ENCODE measurements at regions not wholly inside any gene's neighbourhood (a gene's known extent, or its start where the extent isn't known, plus 50 kb on each side); places are given as distances from the start of the nearest gene placed in this dataset.

DNA sequence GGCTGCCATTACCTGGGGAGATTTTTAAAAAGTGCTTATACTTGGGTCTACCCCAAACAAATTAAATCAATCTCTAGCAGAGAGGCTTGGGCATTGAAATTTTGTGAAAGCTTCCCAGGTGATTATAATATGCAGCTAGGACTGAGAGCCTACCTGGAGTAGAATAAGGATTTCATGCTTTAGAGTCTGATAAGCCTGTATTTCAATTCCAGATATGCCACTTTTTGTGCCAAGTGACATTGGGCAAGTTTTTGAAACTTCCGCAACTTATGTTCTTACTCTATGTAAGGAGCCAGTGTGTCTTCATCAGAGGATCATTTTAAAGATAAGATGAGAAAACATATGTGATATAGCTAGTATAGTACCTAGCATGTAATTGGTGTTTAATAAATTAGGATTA is 159.8 kb upstream of the LRIG3 start:
- H3K4me1 ChIP-seq (ENCODE audit: insufficient read depth, low read length): peaks cover 12% of the 10 kb centered on the region; the same call in 1 of the 2 replicates
- H3K9me3 ChIP-seq (ENCODE audit: control insufficient read depth, insufficient read depth, low read length): no peaks in the 10 kb centered on the region
- no peak overlapping the region for H3K9ac ChIP-seq (ENCODE audit: low read depth, low read length)
- no peaks in the 10 kb centered on the region for H3K36me3 ChIP-seq (ENCODE audit: insufficient read depth, low read length)

DNA sequence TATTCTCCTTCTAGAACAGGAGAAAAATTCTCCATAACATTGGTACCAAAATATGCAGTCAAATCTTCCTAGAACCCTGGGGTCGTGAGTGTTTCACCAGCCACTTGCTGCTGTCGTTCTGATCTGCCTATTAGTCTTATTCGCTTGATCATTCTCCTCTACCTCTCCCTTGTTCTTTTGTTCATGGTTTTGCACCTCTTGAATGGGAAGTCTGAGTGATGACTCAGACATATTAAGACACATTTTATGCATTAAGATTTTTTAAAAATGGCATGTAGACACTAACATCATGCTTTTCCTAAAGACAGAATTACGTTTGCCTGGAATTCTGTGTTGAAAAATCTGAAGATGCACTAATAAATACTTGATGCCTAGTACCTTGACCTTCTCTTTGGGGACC is 159.2 kb upstream of the LRIG3 start:
- peaks cover 7% of the 10 kb centered on the region; the same call in 1 of the 2 replicates for H3K4me1 ChIP-seq (ENCODE audit: insufficient read depth, low read length)
- H3K36me3 ChIP-seq (ENCODE audit: insufficient read depth, low read length): no peaks in the 10 kb centered on the region
- no peak overlapping the region for H3K9ac ChIP-seq (ENCODE audit: low read depth, low read length)
- no peaks in the 10 kb centered on the region for H3K9me3 ChIP-seq (ENCODE audit: control insufficient read depth, insufficient read depth, low read length)

- 0 out of 2 replicates have a peak, but pooled peaks cover 6% of the 10 kb centered on the region for H3K4me1 ChIP-seq (ENCODE audit: insufficient read depth, low read length)
- no peak overlapping the region for H3K9ac ChIP-seq (ENCODE audit: low read depth, low read length)
- H3K9me3 ChIP-seq (ENCODE audit: control insufficient read depth, insufficient read depth, low read length): no peaks in the 10 kb centered on the region
- no peaks in the 10 kb centered on the region for H3K36me3 ChIP-seq (ENCODE audit: insufficient read depth, low read length)
Measured at GRCh38 chr12:59079002-59079401, 158.7 kb upstream of the LRIG3 start.

DNA sequence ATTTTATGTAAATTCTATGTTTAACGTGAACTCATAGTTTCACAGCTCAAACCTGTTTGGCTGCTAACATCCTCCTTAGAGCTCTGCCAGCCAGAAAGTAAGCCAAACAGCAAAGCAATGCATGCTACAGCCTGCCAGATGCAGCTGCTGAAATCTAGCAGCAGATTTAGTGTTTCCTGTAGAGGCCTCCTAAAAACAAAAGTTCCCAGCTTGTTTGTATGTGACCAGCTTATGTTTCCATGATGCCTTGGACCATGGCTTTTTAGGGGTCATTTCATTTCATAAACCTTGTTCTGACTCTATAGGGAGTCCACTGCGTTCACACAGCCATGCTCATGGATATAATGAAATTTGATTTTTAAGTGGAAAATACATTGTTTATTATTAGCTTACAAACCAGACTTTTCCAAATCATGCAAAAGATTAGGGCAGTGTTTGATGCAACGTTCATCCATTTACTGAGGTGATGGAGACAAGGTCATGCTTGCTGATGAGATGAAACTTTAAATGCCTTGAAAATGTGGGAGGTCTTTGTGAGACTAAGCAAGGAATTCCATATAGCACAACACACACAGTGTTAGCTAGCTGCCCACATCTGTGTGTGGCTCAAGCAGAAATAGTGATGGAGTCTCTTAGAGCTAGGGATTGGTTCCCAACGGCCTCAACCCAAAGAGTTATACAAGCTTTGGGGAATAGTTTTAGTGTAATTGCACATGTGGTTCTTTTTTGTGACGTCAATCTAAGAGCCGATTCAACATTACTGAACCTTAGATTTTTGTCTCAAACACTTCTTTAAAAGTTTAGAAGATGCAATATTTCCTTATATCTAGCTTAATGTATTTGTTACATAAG is 157.5 kb upstream of the LRIG3 start:
- no peaks in the 10 kb centered on the region for H3K36me3 ChIP-seq (ENCODE audit: insufficient read depth, low read length)
- H3K4me1 ChIP-seq (ENCODE audit: insufficient read depth, low read length): 0 out of 2 replicates have a peak, but pooled peaks cover 6% of the 10 kb centered on the region
- H3K9ac ChIP-seq (ENCODE audit: low read depth, low read length): no peak overlapping the region
- H3K9me3 ChIP-seq (ENCODE audit: control insufficient read depth, insufficient read depth, low read length): no peaks in the 10 kb centered on the region

- Histone ChIP-seq H3K9me3 (ENCODE audit: control insufficient read depth, insufficient read depth, low read length) (no peaks in the 10 kb centered on the region), H3K9ac (ENCODE audit: low read depth, low read length) (no peak overlapping the region), H3K36me3 (ENCODE audit: insufficient read depth, low read length) (no peaks in the 10 kb centered on the region), H3K4me1 (ENCODE audit: insufficient read depth, low read length) (0 out of 2 replicates have a peak, but pooled peaks cover 6% of the 10 kb centered on the region)
Measured at GRCh38 chr12:59077153-59077552, 156.8 kb upstream of the LRIG3 start.

DNA sequence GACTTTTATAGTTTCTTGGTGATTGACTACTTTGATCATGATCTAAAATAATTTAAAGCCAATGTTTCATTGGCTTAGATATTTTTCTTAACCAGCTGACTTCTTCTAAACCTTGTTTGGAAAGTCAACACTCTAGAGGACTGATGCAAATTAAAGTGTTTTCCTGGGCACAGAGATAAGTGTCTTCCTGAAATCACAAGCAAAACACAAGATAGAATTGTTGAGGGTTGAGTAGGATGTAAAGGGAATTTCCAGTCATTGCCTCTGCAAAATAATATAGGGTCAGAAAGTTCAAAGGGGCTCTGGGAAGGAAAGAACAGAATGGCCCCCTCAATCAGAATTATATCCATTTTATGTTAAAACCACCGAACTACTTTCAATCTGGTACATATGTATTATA is 156.3 kb upstream of the LRIG3 start:
- no peaks in the 10 kb centered on the region for H3K36me3 ChIP-seq (ENCODE audit: insufficient read depth, low read length)
- H3K4me1 ChIP-seq (ENCODE audit: insufficient read depth, low read length): 0 out of 2 replicates have a peak, but pooled peaks cover 6% of the 10 kb centered on the region
- H3K9me3 ChIP-seq (ENCODE audit: control insufficient read depth, insufficient read depth, low read length): no peaks in the 10 kb centered on the region
- no peak overlapping the region for H3K9ac ChIP-seq (ENCODE audit: low read depth, low read length)

- no peaks in the 10 kb centered on the region for H3K36me3 ChIP-seq (ENCODE audit: insufficient read depth, low read length)
- no peak overlapping the region for H3K9ac ChIP-seq (ENCODE audit: low read depth, low read length)
- H3K9me3 ChIP-seq (ENCODE audit: control insufficient read depth, insufficient read depth, low read length): no peaks in the 10 kb centered on the region
- 0 out of 2 replicates have a peak, but pooled peaks cover 6% of the 10 kb centered on the region for H3K4me1 ChIP-seq (ENCODE audit: insufficient read depth, low read length)
Measured at GRCh38 chr12:59075968-59076490, 155.7 kb upstream of the LRIG3 start.

- no peaks in the 10 kb centered on the region for H3K9me3 ChIP-seq (ENCODE audit: control insufficient read depth, insufficient read depth, low read length)
- H3K4me1 ChIP-seq (ENCODE audit: insufficient read depth, low read length): 0 out of 2 replicates have a peak, but pooled peaks cover 6% of the 10 kb centered on the region
- no peaks in the 10 kb centered on the region for H3K36me3 ChIP-seq (ENCODE audit: insufficient read depth, low read length)
- H3K9ac ChIP-seq (ENCODE audit: low read depth, low read length): no peak overlapping the region
Measured at GRCh38 chr12:59075141-59075540, 154.8 kb upstream of the LRIG3 start.

DNA sequence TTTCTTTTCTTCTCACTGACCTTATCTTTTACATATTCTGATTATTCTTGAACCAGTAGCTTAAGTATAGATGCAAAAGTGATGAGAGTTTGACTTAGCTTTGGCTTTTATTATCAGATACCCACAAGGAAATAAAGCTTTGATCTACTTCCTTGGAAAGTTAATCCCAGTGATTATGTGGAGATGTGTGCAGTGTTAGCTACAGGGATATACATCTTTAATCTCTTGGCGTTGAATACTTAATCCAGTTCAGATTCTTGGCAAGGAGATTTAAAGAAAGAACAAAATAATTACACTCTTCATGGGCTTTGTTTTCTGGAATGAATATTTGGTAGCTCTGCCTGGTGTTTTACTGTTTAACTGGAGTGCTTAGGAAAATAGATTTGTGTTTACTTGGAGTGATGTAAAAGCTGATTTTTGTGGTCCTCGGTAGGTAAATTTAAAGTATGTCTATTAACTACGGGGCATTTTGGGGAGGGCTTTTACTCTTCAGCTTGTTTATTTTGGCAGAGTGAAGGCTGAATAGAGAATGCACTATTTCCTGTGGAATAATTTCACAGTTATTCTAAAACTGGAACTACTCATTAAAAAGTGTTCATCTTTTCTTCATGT is 150.1 kb upstream of the LRIG3 start:
- no peaks in the 10 kb centered on the region for H3K36me3 ChIP-seq (ENCODE audit: insufficient read depth, low read length)
- H3K4me1 ChIP-seq (ENCODE audit: insufficient read depth, low read length): peaks cover 3% of the 10 kb centered on the region; the same call in 1 of the 2 replicates
- no peak overlapping the region for H3K9ac ChIP-seq (ENCODE audit: low read depth, low read length)
- no peaks in the 10 kb centered on the region for H3K9me3 ChIP-seq (ENCODE audit: control insufficient read depth, insufficient read depth, low read length)

- peaks cover 3% of the 10 kb centered on the region; the same call in 1 of the 2 replicates for H3K4me1 ChIP-seq (ENCODE audit: insufficient read depth, low read length)
- no peaks in the 10 kb centered on the region for H3K36me3 ChIP-seq (ENCODE audit: insufficient read depth, low read length)
- no peaks in the 10 kb centered on the region for H3K9me3 ChIP-seq (ENCODE audit: control insufficient read depth, insufficient read depth, low read length)
- no peak overlapping the region for H3K9ac ChIP-seq (ENCODE audit: low read depth, low read length)
Measured at GRCh38 chr12:59069516-59069915, 149.2 kb upstream of the LRIG3 start.

- Histone ChIP-seq H3K36me3 (ENCODE audit: insufficient read depth, low read length) (no peaks in the 10 kb centered on the region), H3K9ac (ENCODE audit: low read depth, low read length) (no peak overlapping the region), H3K4me1 (ENCODE audit: insufficient read depth, low read length) (peaks cover 3% of the 10 kb centered on the region; the same call in 1 of the 2 replicates), H3K9me3 (ENCODE audit: control insufficient read depth, insufficient read depth, low read length) (no peaks in the 10 kb centered on the region)
Measured at GRCh38 chr12:59068436-59068835, 148.1 kb upstream of the LRIG3 start.

GRCh38 chr12:59067083-59067482 is 146.8 kb upstream of the LRIG3 start:
- Histone ChIP-seq H3K4me1 (ENCODE audit: insufficient read depth, low read length) (peaks cover 3% of the 10 kb centered on the region; the same call in 1 of the 2 replicates), H3K36me3 (ENCODE audit: insufficient read depth, low read length) (no peaks in the 10 kb centered on the region), H3K9ac (ENCODE audit: low read depth, low read length) (no peak overlapping the region), H3K9me3 (ENCODE audit: control insufficient read depth, insufficient read depth, low read length) (no peaks in the 10 kb centered on the region)

DNA sequence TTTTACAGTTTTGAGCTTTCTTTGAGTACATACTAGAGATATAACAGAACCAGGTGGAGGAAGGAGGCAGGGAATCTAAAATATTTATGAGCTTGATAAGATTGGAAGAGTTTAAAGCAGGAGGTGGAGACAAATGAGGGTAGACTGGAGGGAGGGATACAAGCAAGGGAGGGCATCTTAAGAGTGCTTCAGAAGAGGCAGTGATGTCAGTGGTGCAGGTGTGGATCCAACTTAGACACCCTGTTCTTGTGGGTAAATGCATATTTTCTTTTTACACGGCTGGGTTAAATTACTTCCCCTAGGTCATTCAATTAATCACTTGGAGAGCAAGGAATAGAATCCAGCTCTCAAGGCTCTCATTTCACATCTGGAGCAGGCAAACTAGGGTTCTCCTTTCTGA is 146.1 kb upstream of the LRIG3 start:
- no peak overlapping the region for H3K9ac ChIP-seq (ENCODE audit: low read depth, low read length)
- no peaks in the 10 kb centered on the region for H3K36me3 ChIP-seq (ENCODE audit: insufficient read depth, low read length)
- H3K4me1 ChIP-seq (ENCODE audit: insufficient read depth, low read length): peaks cover 3% of the 10 kb centered on the region; the same call in 1 of the 2 replicates
- H3K9me3 ChIP-seq (ENCODE audit: control insufficient read depth, insufficient read depth, low read length): no peaks in the 10 kb centered on the region

GRCh38 chr12:59059088-59059935 is 139.0 kb upstream of the LRIG3 start:
- Histone ChIP-seq H3K4me1 (ENCODE audit: insufficient read depth, low read length) (no peaks in the 10 kb centered on the region), H3K9ac (ENCODE audit: low read depth, low read length) (no peak overlapping the region), H3K9me3 (ENCODE audit: control insufficient read depth, insufficient read depth, low read length) (no peaks in the 10 kb centered on the region), H3K36me3 (ENCODE audit: insufficient read depth, low read length) (no peaks in the 10 kb centered on the region)

Data from ES-I3 (cell line).